Activated CD8-positive, alpha-beta T cell treated with anti-CD3 and anti-CD28 coated beads for 36 hours (primary cell): ENCODE measurements at regions not wholly inside any gene's neighbourhood (a gene's known extent, or its start where the extent isn't known, plus 50 kb on each side); places are given as distances from the start of the nearest gene placed in this dataset.

Source experiments
- ATAC-seq: fragments of 200-7000 bp; cut with Tn5 transposase; one replicate; pipeline ENCODE4 v1.10.0; 2021; ENCODE audit warnings: mild to moderate bottlenecking, moderate library complexity
- CTCF ChIA-PET: fragments of 350-600 bp; sonication (Branson Sonifier 250); formaldehyde crosslinking; loops from one replicate; lab custom pipeline; 2021; ENCODE audit warnings: antibody characterized with exemption; lab: Charles Lee
- POLR2A ChIA-PET: fragments of 350-600 bp; sonication (Branson Sonifier 250); formaldehyde crosslinking; loops from one replicate; lab custom pipeline; 2021; ENCODE audit warnings: antibody characterized with exemption; lab: Charles Lee
- DNase-seq: peaks from one replicate; pipeline ENCODE4 v3.0.0-alpha.2; 2020
- H3K27ac Mint-ChIP-seq: one replicate; pipeline ENCODE4 v1.8.0; 2021; ENCODE audit warnings: mild to moderate bottlenecking, mixed read lengths
- H3K27me3 Mint-ChIP-seq: one replicate; pipeline ENCODE4 v1.8.0; 2021; ENCODE audit warnings: mixed read lengths
- H3K36me3 Mint-ChIP-seq: one replicate; pipeline ENCODE4 v1.8.0; 2021; ENCODE audit warnings: low read depth, mixed read lengths
- H3K4me1 Mint-ChIP-seq: one replicate; pipeline ENCODE4 v1.8.0; 2021; ENCODE audit warnings: low read depth, mixed read lengths
- H3K4me3 Mint-ChIP-seq: one replicate; pipeline ENCODE4 v1.8.0; 2021; ENCODE audit warnings: mild to moderate bottlenecking, moderate library complexity, mixed read lengths
- H3K9me3 Mint-ChIP-seq: one replicate; pipeline ENCODE4 v1.8.0; 2021; ENCODE audit warnings: mixed read lengths
- intact Hi-C: fragments of 100-400 bp; cut with micrococcal nuclease; formaldehyde crosslinking; loops from one replicate; pipeline ENCODE4 v1.10.0; 2022
- TF ChIP-seq, protein P1 (sequence below): fragments of 200-600 bp; IDR thresholded peaks from one replicate; pipeline ENCODE4 v1.8.0; 2022; ENCODE audit warnings: antibody characterized with exemption, mild to moderate bottlenecking

DNA sequence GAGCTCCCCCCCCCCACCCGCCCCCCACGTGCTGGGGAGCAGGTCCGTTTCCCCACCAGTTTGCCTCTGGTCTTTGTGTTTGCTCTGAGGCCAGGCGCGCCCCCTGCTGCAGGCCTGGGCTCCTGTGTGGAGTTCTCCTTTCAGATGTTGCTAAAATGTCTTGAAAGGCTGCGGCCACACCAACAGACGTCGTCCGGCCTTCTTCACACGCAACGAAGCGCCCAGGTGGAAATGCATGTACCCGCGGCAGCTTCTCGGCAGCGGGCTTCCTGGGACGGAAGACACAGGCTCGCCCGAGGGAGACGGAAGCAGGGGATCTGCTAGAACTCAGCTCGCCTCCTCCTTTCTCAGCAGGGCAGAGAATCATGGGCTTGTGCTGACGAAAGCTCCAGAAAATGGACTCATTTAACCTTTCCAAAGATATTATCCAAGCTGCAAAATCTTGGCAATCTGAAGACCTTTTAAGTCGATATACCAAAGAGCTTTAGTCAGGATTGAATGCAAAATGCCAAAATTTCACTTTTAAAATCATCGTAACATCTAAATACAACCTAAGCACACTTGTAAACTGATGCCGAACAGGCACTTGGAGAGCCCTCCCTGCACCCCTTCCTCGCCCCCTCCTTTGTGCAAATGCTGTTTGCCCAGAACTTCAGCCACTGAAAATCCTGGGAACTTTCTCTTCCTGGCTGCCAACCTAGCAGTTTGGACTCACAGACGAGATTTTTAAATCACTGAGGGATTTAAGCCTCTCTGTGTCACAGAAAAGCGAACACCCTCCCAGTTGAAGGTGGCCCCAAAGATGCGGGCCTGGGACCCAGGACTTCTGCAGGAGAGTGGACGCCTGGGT, 125.5 kb upstream of the ZNF516 start:
- DNase-seq (peak; percentile 66), ATAC-seq (peak; percentile 81)
- intact Hi-C loops, result no loop called here
- H3K36me3 Mint-ChIP-seq, result no peaks in the 10 kb centered on the region
- ChIA-PET CTCF (interaction anchor here (0.7 to 2.1 kb wide), 5 partner anchors 8 to 222 kb away, joined by 3 to 7 read pairs (median 4); no protein-coding TSS in a partner anchor), POLR2A (no interaction called here)
- H3K4me3 Mint-ChIP-seq, result peak overlapping the region; percentile 48
- peaks cover 12% of the 10 kb centered on the region for H3K4me1 Mint-ChIP-seq
- peaks cover 38% of the 10 kb centered on the region for H3K27me3 Mint-ChIP-seq
- TF ChIP-seq, protein P1, sequence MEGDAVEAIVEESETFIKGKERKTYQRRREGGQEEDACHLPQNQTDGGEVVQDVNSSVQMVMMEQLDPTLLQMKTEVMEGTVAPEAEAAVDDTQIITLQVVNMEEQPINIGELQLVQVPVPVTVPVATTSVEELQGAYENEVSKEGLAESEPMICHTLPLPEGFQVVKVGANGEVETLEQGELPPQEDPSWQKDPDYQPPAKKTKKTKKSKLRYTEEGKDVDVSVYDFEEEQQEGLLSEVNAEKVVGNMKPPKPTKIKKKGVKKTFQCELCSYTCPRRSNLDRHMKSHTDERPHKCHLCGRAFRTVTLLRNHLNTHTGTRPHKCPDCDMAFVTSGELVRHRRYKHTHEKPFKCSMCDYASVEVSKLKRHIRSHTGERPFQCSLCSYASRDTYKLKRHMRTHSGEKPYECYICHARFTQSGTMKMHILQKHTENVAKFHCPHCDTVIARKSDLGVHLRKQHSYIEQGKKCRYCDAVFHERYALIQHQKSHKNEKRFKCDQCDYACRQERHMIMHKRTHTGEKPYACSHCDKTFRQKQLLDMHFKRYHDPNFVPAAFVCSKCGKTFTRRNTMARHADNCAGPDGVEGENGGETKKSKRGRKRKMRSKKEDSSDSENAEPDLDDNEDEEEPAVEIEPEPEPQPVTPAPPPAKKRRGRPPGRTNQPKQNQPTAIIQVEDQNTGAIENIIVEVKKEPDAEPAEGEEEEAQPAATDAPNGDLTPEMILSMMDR, result peak; percentile 38
- H3K27ac Mint-ChIP-seq, result no peak overlapping the region
- H3K9me3 Mint-ChIP-seq, result no peaks in the 10 kb centered on the region

DNA sequence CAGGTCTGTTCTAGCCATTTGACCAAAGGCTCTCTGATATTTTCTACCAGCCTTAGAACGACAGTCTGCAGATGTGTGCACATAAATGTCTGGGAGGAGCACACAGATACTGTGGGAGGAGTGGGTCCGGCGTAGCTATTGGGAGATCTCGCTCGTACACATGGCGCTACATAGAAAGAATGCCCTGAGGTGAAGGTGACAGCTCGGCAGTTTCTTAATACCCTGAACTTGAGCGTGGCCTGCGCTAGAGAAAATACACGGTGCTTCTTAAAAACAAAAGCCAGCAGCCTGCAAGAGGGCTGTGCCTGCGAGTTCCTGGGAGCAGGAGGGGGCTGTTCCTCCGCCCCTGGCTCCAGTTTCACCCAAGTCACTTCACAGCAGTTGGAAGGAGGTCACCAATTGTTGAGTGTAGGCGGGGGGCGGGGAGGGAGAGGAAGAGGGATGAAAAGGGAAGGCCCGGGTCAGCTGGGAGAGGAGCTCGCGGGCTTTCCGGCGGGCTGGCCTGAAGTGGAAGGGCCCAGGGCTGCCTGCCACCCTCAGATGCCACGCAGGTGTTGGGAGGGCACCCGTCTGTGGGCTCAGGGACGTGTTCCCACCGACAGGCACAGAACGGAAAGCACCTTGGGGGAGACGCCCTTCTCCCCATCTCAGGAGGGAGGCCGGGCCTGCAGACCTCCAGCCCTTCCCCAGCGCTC, 124.7 kb upstream of the ZNF516 start:
- Mint-ChIP-seq H3K4me1 (peaks cover 12% of the 10 kb centered on the region), H3K27ac (no peak overlapping the region), H3K36me3 (no peaks in the 10 kb centered on the region), H3K9me3 (no peaks in the 10 kb centered on the region), H3K4me3 (no peak overlapping the region), H3K27me3 (peaks cover 41% of the 10 kb centered on the region)
- peak; percentile 42 for ATAC-seq
- intact Hi-C loops, result no loop called here
- ChIA-PET POLR2A (no interaction called here), CTCF (interaction anchor here (0.9 to 2.1 kb wide), 4 partner anchors 7 to 101 kb away, joined by 3 to 7 read pairs (median 4); no protein-coding TSS in a partner anchor)
- TF ChIP-seq, protein P1, result no peak
- DNase-seq, result peak; percentile 5

DNA sequence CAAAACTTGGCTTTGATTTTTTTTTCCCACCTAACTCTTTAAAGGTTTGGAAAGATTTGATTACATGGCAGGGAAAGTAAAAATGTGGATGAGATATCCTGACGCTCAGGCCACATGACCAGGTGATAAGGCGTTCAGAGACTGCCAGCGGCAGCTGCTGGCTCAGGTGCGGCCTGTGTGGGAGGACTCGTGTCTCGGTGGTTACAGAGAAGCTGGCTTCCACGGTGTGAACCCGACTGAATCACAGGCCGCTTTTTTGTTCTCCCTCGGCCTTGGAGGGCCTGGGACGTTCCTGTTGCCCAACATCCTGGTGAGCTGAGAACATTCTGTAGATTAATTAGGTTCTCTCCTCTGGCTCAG, 124.2 kb upstream of the ZNF516 start:
- CTCF ChIA-PET, result interaction anchor here (0.9 to 1.2 kb wide), 2 partner anchors 90 to 220 kb away, joined by 3 to 4 read pairs; no protein-coding TSS in a partner anchor
- DNase-seq, result no peak
- no peak overlapping the region for H3K27ac Mint-ChIP-seq
- no peak for ATAC-seq
- TF ChIP-seq, protein P1, result no peak
- intact Hi-C loops, result no loop called here
- peaks cover 12% of the 10 kb centered on the region for H3K4me1 Mint-ChIP-seq
- POLR2A ChIA-PET, result no interaction called here
- no peak overlapping the region for H3K4me3 Mint-ChIP-seq
- peaks cover 41% of the 10 kb centered on the region for H3K27me3 Mint-ChIP-seq
- H3K36me3 Mint-ChIP-seq, result no peaks in the 10 kb centered on the region
- H3K9me3 Mint-ChIP-seq, result no peaks in the 10 kb centered on the region

DNA sequence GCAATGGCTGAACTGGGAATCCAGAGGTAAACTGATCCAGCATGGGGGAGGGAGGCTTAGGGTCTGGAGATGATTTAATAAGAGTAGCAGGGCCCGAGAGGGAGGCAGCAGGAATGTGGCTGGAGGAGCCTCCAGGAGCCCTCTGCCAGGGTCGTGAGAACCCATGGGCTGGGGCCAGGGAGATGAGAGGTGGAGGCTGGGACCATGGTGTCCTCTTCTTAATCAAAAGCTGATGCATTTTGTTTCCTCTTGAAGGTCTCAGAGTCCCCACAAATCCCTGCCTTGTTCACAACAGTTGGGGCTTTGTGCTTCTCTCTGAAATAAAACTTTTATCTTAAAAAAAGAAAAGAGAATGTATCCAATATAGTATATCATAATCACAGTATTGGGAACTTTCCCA, 123.7 kb upstream of the ZNF516 start:
- no peak for ATAC-seq
- Mint-ChIP-seq H3K9me3 (no peaks in the 10 kb centered on the region), H3K4me3 (no peak overlapping the region), H3K36me3 (no peaks in the 10 kb centered on the region), H3K27ac (no peak overlapping the region), H3K27me3 (peaks cover 40% of the 10 kb centered on the region), H3K4me1 (peaks cover 12% of the 10 kb centered on the region)
- CTCF ChIA-PET, result interaction anchor here (1.2 kb wide), 1 partner anchor 220 kb away, joined by 3 read pairs; no protein-coding TSS in a partner anchor
- TF ChIP-seq, protein P1, result no peak
- POLR2A ChIA-PET, result no interaction called here
- intact Hi-C loops, result no loop called here
- no peak for DNase-seq

DNA sequence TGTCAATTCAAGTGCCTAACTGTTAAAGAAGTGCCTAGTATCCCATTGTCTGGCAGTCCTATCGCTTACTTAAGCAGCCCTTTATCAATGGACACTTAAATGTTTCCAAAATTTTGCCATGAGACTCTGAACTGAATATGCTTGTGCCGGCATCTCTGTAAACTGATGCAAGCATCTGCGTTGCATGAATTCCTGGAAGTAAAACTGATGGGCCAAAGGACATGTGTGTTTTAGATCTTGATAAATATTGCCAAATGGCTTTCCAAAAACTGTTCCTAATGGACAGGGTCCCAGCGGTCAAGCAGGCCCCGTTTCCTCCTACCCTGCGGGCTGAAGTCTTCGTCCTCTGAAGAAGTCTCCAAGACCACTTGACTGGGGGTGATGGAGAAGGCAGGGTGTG, 121.3 kb upstream of the ZNF516 start:
- no peak overlapping the region for H3K27ac Mint-ChIP-seq
- ChIA-PET POLR2A (no interaction called here), CTCF (no interaction called here)
- ATAC-seq, result no peak
- H3K27me3 Mint-ChIP-seq, result peaks cover 25% of the 10 kb centered on the region
- H3K4me1 Mint-ChIP-seq, result peaks cover 8% of the 10 kb centered on the region
- H3K9me3 Mint-ChIP-seq, result no peaks in the 10 kb centered on the region
- intact Hi-C loops, result no loop called here
- no peak overlapping the region for H3K4me3 Mint-ChIP-seq
- DNase-seq, result no peak
- no peaks in the 10 kb centered on the region for H3K36me3 Mint-ChIP-seq
- TF ChIP-seq, protein P1, result no peak
